NCI-H526 (cell line): ENCODE measurements at regions not wholly inside any gene's neighbourhood (a gene's known extent, or its start where the extent isn't known, plus 50 kb on each side); places are given as distances from the start of the nearest gene placed in this dataset.

Source experiments
- DNase-seq, 2 experiments: peaks; one replicate each; lab custom pipeline; 2025; lab: John Stamatoyannopoulos, UW

DNA sequence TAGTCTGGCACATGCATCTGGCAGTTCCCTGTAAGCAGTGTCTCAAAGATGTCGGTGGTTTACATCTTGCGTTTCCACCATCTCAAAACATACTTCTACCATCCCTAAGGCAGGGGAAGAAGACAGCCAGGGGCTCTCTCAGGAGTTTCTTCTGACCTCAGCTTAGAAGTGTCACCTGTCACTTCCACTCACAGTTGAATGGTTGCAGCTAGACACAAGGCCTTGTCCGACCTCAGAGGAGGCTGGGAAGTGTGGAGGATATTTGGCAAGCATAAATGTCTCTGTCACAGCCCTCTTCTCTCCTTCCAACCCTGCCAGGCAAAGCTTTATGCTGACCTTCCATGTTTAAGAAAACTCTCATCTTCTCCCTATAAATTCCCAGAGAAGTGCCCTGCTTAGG, 193.3 kb downstream of the HERPUD2 start:
- DNase-seq: no peak

DNA sequence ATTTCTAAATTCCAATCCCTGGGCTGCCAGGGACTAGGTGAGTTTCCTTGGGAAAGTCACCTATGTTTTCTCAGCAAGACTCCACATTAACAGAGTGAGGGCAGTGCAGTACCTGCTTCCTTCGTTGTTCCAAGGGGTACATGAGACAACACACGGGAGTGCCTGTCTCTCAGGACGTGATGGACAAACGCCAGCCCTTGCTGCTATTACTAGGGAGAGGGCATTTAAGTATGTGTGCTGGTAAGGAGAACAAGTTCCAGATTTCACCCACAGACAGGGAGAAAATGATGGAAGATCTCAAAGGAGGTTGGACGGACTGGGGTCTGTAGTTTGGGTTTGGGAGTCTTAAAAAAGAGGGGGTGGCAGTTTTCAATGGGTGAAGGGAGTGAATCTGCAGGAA, 195.7 kb downstream of the HERPUD2 start:
- no peak for DNase-seq

DNA sequence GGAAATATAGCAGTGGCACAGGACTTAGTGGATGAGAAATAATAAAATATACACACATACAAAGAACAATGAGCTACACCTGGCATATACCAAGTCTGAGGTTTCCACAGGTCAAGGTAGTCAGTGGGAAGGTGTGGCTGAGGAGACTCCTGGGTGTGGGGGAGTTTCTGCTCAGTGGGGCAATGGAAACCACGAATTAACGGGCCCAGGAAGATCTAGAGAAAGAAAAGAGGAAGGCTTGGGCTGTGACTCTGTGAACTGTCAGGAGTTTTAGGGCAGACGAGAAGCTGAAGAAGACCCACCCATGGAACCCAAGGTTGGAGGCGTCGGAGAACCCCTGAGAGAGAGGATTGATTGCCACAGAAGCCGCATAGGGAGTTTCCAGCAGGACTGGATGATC, 196.5 kb downstream of the HERPUD2 start:
- DNase-seq: no peak

DNA sequence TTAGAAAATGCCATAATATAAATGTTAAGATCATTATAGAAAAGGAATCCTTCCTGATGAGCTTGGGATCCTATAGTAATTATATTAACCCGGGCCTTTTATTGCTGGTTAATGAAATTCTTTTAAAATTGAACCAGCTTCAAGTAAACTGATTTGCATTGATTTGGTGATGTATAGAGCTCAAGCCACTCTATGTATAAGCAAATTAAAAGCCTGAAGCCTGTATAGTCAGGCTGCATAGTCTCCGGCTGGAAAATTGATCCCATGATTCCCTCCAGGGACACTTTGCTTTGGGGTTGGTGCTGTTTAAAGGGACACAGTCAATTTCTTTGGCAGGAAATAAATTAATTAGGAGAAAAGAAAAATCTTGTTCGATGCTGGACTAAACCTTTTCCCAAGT, 199.1 kb downstream of the HERPUD2 start:
- no peak for DNase-seq

DNA sequence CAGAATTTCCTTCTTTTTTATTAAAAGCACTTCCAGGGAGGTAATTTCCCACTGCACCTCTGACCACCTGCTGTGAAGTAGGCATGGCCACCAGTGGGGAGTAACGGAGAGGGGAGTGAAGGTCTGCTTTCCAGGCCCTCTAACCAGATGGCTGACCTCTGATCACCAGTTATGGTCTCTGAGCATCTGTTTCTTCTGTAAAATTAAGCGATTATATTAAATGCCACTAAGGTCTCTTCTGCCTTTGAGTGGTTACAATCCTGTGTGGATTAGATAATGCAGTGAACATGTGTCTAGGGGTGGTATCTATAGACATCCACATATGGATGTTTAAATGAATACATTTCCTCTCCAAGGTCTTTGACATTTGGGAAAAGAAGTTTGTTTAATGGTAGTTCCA, 199.6 kb downstream of the HERPUD2 start:
- no peak for DNase-seq

DNA sequence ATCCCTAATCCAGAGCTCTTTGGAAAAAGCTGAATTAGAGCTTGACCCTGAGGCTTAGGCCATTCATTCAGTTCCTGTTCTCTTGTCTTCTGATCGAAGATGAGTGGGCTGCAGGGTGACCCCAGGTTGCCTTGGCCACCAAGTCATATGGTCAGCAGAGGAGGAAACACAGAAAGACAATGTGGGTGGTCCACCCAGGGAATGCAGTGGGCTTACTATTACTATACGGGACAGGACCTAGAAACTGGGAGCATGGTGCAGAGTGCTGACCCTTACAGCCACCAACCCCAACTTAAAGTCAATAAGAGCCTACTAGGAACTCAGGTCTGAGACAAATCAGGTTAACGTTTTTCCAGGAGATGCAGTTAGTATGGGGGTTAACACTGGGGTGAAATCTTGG, 200.5 kb downstream of the HERPUD2 start:
- no peak for DNase-seq

DNA sequence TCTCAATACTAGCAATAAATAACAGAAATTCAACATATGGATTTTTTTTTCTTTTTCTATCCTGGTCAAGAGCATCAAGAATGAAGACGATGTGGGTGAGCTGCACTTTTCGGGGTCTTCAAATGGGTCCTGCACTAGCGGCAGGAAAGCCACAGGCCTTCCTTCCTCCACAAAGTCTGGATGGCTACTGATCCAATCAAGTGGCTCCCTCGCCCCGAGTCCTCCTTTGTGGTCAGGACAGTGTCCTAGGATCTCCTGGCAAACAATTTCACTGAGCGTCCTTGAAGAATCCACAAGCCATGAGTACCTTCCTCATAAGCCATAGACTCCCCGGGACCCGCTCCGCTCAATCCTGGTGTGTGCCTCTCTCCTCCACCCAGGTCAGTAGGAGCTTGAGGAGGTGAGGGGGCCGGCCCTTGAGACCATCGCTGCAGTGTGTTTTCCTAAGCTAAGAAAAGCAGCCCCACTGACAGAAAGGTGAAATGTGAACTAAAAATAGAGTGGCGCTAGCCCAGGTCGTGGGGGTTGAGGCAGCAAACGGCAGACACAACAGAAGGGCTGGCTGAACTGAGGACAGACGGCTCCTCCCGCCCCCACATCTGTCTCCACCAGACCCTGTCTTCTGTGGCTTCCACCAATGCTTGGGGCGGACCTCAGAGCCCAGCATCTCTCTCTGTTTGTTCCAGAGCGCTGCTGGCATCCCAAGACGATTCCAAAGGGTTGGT, 202.3 kb downstream of the HERPUD2 start:
- no peak for DNase-seq

DNA sequence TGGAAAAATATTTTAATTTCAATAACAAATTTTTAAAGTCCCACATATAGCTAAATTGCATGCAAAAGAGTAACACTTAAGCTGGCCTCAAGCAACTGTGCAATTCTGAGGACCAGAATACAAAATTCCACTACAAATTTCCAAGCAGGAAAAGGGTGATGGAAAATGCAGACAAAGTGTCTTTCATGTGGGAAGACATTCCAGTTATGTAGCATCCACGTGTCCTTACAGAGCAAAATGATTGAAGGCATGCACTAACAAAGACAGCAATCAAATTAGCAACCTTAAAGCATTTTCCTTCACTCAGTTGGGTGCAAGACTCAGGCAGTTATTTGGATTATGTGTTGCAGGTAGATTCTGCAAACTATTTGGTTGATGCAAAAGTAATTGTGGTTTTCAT, 203.7 kb downstream of the HERPUD2 start:
- no peak for DNase-seq

DNA sequence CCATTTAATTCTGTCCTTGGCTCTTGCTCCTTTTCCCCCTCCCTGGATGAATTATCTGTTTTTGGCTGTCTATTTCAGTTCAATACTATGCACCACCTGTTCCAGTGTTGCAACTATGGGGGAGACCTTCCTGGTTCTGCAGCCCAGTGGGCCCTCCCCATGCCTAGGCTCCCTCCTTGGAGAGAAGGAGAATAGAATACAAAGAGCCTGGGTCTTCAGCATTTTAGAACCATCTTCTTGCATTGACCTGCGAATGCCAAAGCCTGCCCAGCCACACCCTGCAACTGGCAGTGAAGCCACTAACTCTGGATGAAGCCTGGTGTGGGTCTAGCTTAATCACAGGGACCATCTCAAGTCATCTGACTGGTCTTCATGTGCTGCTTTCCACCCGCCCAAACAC, 207.1 kb downstream of the HERPUD2 start:
- no peak for DNase-seq

DNA sequence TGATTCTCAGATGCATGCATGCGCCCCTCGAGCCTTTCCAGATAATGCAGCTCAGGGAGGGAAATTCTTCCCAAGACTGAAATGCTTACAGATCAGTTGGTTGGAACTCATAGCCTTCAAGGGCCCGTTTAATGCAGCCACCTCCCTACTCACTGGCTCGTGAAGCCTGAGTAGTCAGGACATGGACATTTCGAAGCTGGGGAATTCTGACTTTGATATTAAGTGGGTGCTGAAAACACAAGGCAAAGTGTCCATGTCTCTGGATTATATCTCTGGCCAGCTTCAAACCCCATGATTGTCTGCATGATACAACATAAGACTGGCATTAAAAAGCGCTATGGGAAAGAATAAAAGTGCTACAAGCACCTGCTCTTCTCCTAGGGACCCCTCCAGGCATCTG, 207.5 kb downstream of the HERPUD2 start:
- DNase-seq: no peak

DNA sequence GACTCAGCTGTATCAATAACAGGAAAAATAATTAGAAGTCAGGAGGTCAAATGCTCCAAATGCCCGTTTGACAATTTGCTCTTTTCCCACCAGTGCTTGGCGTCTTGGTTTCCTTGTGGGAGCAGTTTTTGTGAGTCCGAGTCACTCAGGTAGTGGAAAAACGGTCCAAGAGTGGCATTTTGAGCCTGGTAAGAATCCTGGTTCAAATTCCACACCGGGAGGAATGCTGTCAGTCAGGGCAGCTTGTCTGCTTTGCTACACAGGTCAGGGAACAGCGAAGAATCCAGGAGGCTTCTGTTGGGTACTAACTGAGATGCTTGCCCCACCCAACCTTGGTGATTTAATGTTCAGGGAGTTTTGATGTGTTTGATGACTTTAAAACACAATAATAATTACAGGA, 209.5 kb downstream of the HERPUD2 start:
- no peak for DNase-seq

DNA sequence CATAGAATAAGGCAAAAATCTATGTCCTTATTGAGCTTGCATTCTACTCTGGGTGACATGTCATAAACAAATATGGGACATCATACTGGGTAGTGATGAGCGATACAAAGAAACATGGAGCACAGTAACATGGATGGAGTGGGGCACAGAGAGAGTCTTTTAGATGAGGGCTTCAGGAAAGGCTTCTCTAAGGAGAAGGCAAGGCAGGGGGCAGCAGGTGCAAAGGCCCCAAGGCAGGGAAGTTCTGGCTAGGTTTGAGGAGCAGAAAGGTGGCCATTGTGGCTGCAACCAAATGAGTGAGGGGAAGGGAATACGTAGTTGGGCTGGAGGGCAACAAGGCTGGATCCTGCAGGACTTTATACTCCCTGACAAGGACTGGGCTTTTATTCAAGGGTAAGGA, 211.4 kb downstream of the HERPUD2 start:
- no peak for DNase-seq

DNA sequence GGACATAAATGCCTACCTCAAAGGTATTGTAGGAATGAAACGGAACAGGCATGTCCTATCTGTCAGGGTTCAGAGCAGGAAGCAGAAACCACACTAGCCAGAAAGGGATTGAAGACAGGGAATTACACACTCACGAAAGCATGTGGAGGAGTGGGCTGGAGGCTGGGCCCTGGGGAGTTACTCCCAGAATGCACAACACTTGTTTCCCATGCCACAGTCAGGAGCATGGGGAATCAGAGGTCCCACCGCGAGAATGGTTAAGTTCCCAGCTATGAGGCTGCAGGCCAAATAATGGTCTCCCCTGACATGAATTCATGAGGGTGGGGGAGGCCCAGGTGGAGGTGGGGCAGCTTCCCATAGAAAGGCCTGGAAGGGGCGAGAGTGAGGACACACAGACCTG, 212.7 kb downstream of the HERPUD2 start:
- no peak for DNase-seq

DNA sequence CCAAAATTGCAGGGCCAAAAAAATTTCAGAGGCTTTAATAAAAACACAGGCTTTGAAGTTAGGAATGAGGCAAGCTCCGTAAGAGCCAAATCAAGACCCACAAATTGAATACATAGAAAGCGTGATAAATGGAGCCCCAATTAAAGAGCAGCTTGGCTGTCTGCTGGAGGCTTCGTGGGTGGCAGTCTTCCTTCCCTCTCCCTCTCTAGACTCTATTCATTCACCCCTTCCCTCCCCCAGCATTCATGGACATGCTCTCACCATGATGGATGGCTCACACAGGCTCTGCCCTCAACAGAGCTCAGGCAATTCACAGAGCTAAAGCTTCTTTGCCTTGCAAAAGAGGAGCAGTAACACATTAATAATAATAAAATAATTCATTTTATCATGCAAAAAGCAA, 214.1 kb downstream of the HERPUD2 start:
- DNase-seq: peak in 1 of 2 experiments; percentile 18

DNA sequence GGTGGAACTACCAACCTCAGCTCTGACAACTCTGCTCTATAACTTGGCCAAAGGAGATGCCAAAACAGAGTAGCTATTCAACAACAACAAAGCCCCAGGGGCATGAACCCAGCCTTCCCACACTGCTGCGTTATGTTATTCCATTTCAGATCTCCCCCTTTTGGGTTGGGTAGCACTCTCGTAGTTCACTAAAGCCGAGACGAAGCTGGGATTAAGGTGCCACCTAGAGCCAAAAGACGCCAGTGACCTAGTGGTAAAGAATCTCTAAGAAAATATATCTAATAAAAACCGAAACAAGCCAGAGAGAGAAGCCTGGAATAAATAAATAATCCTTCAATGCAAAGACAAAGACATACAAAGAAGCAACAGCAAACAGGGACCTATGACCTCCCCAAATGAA, 217.3 kb downstream of the HERPUD2 start:
- DNase-seq: no peak

DNA sequence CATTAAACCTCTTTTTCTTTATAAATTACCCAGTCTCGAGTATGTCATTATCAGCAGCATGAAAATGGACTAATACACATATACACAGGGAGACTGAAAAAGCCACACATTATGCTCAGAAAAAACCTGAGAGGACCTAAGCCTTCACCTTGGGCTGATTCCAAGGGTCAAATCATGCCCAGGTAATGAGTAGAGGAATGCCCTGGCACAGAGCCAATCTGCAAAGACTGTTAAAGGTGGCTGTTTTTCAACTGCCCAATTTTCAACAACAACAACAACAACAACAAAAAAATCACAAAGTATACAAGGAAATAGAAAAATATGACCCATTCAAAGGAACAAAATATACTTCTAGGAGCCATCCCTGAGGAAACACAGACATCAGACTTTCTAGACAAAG, 220.2 kb upstream of the TBX20 start:
- no peak for DNase-seq

DNA sequence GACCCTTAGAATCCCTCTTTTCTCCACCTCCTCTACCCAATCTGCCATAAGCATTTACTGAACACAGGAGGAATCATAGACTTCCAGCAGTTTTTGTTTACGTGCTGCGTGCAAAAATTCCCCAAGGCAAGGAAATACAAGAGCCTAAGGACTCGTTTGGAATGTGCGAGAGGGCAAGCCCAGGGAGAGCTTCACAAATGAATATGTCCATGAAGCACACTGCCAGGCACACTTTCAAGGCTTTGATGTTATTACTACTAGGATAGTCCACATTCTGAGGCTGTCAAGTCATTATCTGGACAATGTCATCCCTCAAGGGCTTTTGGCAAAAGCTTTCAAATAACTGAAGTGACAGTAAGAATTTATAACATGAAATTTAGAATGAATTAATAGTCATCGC, 214.7 kb upstream of the TBX20 start:
- no peak for DNase-seq

DNA sequence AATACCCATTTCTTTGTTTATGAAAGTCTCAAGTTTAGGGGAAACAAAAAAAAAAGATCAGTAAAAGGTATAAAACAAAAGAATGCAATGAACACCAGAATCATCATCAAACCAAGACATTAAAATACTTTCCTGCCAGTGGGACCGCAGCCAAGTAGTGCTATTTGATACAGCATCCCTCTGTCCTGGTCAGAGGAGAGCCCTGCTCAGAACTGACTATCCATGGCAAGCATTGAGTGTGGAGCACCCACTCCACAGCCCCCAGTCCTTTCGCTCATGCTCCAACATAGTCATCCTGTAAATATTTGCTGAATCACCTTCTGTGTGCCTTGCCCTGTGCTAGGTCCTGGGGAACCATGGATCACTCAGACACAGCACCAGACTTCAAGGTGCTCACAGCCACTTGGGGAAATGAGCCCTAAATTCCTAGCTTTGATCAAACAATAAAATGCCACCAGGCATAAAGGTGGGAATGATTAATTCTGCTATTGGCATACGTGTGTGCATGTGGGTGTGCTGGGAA, 213.6 kb upstream of the TBX20 start:
- no peak for DNase-seq

DNA sequence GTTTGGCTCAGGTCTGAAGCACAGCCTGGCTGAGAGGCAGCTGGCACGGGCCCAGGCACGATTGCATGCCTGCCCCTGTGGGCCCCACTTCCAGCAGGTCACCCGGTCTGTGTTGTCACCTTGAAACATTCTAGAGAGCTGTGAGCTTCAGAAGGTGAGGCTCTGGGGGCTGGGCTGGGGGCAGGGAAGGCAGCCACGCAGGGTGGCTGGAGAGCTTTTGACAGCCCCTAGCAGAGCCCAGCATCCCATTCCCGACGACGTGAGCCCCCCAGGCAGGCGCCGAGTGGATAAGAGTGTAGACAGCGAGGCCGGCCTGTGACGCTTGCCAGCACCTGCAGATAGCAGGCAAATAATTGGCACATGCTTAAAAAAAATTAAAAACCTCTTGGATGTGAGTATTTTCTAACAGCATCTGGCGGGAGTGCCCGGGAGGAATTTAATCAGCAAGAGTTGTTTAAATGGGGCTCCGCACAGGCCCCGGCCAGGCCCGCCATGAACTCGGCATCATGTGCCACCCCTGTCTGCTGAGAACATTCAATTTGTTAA, 212.0 kb upstream of the TBX20 start:
- no peak for DNase-seq

DNA sequence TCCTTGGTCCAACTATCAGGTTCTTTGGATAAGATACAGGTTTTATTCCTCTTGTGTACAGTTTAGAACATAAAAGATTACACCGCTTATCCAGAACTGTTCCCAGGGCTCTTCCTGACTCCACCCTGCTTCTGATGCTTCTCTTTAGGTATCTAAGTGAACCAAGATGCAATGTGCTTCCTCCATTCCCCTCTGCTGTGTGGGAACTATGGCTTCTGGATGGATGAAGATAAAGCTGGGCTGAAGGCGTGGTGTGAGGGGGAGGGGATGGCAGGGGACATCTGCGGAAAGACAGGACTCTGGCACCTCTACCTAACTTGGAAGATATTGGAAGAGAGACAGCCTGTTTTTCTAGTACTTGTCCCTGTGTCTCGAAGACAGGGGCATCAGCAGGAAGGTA, 209.9 kb upstream of the TBX20 start:
- no peak for DNase-seq

DNA sequence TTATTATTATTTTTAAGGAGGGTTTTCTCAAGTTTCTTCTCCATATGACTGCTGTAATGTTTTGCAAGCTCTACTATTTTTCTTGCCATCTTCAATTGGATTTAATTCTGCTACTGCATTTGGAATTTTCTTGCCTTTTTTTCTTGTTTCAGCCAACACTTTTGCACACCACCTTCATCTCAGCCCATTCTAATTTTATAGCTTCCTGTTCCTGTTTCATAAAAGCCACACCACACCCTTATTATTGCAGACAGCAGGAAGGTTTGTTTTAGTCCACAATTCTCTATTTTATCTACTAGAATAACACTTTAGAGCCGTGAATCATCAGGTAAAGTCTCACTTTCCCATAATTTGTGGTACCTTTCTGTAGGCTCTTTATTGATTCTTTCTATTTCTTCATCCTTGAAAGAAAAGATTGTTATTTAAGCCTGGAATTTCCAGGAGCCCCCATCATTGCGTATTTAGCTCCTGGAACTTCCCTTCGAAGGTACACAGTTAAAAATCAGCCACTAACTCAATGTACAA, 209.3 kb upstream of the TBX20 start:
- DNase-seq: no peak

DNA sequence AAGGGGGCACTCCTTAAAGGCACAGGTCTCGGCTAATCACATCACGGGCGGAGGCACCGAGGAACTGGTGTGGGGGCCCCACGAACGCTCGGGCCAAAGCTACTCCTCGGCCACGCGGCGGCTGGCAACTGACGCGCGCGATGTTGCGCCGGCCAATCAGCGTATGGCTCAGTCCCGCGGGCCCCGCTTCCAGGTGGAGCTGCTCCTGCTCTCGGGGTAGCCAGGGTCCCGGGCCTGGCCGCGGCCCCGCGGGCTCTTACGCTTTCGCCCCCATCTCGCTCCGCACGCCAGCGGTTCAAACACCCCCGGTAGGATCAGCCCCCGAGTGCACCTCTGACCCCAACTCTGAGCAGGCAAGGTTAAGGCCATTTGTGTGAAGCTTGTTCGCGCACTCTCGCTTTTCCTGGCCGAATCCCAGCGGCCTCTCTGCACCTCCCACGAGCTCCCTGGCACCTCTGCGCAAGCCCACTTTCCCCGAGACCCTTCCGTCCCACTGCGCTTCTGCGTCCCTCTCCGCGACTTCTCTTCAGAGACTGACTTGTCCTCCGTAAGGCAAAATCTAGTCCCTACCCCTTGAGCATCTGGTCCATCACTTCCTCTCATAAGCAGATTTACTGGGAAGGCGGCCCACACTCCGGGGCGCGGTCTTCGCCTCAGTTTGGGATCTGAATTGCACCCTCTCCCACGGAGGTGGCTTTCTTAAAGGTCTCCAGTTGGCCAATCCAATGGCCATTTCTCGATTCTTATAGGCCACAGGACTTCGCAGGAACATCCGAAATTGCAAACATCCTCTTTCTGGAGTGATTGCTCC, 200.9 kb upstream of the TBX20 start:
- DNase-seq: no peak
